Esophagus (tissue), 2 donors: ENCODE measurements at regions not wholly inside any gene's neighbourhood (a gene's known extent, or its start where the extent isn't known, plus 50 kb on each side); places are given as distances from the start of the nearest gene placed in this dataset.

Experiments used
- H3K27ac ChIP-seq, 2 donors: one replicate each; pipeline ENCODE4 v1.5.1; 2013; ENCODE audit warnings: low read depth in 2 of 2, mild to moderate bottlenecking in 2 of 2, inconsistent platforms in 1 of 2, low read length in 1 of 2, moderate library complexity in 1 of 2
- H3K27me3 ChIP-seq, 2 donors: one replicate each; pipeline ENCODE4 v1.6.1; 2013; ENCODE audit warnings: low read length in 2 of 2, control low read depth in 1 of 2, mild to moderate bottlenecking in 1 of 2; ENCODE audit not compliant: insufficient read depth in 2 of 2, control insufficient read depth in 1 of 2
- H3K36me3 ChIP-seq, 2 donors: one replicate each; pipeline ENCODE4 v1.6.1; 2013; ENCODE audit warnings: low read length in 1 of 2; ENCODE audit not compliant: control insufficient read depth in 2 of 2, insufficient read depth in 2 of 2
- H3K4me1 ChIP-seq, 2 donors: one replicate each; pipeline ENCODE4 v1.6.1; 2013; ENCODE audit warnings: low read length in 1 of 2; ENCODE audit not compliant: control insufficient read depth in 2 of 2, insufficient read depth in 2 of 2
- H3K4me3 ChIP-seq, 2 donors: one replicate each; pipeline ENCODE4 v1.5.1; 2013; ENCODE audit warnings: low read length in 2 of 2, mild to moderate bottlenecking in 2 of 2, low read depth in 1 of 2, moderate library complexity in 1 of 2
- H3K9me3 ChIP-seq, 2 donors: one replicate each; pipeline ENCODE4 v1.6.1; 2013; ENCODE audit warnings: mild to moderate bottlenecking in 2 of 2, low read depth in 1 of 2, low read length in 1 of 2, moderate library complexity in 1 of 2; ENCODE audit not compliant: control insufficient read depth in 2 of 2, insufficient read depth in 1 of 2
- WGBS, 2 donors: extraction: QIAGEN DNeasy Blood & Tissue Kit; methylation state at CpG; one replicate each; pipeline ENCODE4 v1.1.7; 2013; 5-methylcytosine and 5-hydroxymethylcytosine counted together
- donor health status: healthy with polysubstance abuse.
- donor health status: Bipolar disorder and iron deficiency.

DNA sequence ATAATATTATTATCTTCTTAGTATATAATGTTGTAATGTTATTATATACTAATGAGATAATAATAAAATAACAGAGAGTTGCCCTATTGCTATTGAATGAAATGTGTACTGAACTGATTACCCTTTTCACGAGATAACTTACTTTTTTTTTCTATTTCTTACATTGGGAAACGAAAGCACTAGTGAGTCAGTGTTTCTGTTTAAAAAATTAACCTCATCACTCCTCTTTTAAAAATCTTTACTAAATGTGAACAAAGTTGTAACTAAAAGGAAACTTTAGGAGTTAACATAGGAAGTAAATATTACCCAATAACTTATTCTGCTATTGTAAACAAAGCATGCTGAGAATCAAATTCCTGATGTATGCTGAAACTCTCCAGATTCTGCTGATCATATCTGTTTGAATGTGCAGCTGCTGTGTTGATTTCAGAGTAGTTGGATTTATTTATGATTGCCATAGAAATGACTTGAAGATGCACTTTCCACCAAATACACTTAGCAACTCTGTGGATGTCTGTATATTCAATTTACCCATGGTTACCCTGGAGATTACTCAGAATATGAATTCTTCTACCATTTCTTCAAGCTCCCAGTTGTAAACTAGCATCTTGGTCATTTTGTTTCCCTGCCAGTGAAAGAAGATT lies 523.4 kb downstream of the TENT5A start:
- Histone ChIP-seq H3K36me3 (no peaks in the 10 kb centered on the region), H3K4me3 (no peak overlapping the region), H3K27ac (no peak overlapping the region), H3K27me3 (no peaks in the 10 kb centered on the region), H3K4me1 (no peaks in the 10 kb centered on the region), H3K9me3 (no peaks in the 10 kb centered on the region)
- 24% methylated on average over 2 of the region's 2 CpGs for WGBS, 2 donors

DNA sequence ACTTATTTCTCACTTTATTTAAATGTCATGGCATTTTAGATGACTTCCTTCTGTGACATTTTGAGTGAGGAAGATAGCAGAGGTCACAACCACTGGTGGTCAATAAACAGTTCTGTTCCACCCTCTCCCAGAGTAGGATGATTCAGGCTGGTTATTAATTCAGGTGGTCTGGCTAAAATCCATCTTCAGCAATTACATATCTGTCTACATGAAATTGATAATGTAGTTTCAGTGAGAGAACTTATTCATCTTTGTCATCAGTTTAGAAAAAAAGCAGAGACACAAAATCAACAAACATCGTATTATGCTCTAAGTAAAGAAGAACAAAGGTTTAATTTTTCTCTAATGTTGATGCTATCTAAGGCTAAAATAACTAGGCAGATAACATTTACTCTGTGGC lies 525.5 kb downstream of the TENT5A start:
- WGBS, 2 donors = 62 to 71% methylated on average over 1 of the region's 1 CpG
- Histone ChIP-seq H3K4me3 (no peak overlapping the region), H3K36me3 (no peaks in the 10 kb centered on the region), H3K27me3 (no peaks in the 10 kb centered on the region), H3K4me1 (no peaks in the 10 kb centered on the region), H3K27ac (no peak overlapping the region), H3K9me3 (no peaks in the 10 kb centered on the region)

DNA sequence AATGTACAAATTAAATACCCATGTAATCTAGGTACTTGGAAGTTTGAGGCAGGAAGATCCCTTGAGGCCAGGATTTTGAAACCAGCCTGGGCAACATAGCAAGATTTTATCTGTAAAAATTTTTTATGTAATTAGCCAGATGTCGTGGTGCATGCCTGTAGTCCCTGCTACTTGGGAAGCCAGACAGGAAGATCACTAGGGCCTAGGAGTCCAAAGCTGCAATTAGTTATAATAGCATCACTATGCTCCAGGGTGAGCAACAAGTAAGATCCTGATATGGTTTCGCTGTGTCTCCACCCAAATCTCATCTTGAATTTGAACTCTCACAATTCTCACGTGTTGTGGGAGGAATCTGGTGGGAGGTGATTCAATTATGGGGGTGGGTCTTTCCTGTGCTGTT lies 535.8 kb downstream of the TENT5A start:
- 72 to 73% methylated on average over 3 of the region's 3 CpGs for WGBS, 2 donors
- Histone ChIP-seq H3K9me3 (peaks cover 0 to 13% of the 10 kb centered on the region in 2 donors), H3K36me3 (no peaks in the 10 kb centered on the region), H3K4me3 (no peak overlapping the region), H3K27me3 (no peaks in the 10 kb centered on the region), H3K4me1 (no peaks in the 10 kb centered on the region), H3K27ac (no peak overlapping the region)

DNA sequence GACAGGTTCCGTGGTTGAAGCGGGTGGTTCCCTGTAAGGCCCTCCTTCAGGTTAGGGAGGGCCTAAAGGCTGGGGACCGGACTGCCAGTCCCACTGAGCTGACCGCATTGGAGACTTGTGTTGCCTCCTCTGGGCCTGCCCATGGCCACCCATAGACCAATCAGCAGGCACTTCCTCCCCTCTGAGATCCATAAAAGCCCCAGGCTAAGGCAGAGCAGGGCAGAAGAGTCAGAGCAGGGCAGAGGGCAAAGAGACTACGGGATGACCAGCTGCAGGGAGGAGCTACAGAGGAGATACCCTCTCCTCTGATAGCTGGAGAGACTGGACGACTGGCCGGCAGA lies 537.4 kb downstream of the TENT5A start:
- Histone ChIP-seq H3K27me3 (no peaks in the 10 kb centered on the region), H3K4me1 (no peaks in the 10 kb centered on the region), H3K4me3 (no peak overlapping the region), H3K27ac (no peak overlapping the region), H3K36me3 (no peaks in the 10 kb centered on the region), H3K9me3 (peaks cover 0 to 13% of the 10 kb centered on the region in 2 donors)
- 86 to 89% methylated on average over 7 of the region's 7 CpGs for WGBS, 2 donors

DNA sequence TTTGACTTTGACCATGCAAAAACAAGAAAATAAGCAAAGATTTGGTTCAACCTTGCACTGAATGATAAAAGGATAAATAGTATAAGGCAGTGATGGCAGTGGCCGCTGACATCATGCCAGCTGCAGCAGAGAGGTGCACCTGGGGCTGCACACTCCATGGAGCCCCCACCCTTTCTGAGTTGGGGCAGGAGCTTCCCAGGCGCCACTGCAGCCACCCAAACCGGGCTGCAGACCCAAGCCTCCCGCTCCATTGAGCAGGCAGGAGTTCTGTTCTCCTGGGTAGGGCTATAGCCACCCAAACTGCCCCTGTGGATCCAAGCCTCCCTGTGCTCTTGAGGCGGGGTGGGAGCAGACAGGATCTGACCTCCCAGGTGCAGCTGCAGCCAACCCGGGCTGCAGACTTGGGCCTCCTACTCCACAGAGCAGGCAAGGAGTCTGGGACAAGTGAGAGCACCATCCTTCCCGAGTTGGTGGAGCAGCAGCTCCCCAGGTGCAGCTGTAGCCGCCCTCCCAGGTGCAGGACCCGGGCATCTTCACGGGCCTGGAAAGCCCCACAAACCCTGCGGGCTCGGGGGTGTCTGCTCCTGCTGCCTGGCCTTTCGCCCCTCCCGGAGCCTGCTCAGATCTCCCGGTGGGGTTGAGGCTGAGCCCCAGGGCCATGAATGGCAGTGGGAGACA lies 537.9 kb downstream of the TENT5A start:
- peaks cover 0 to 13% of the 10 kb centered on the region in 2 donors for H3K9me3 ChIP-seq
- H3K27me3 ChIP-seq = no peaks in the 10 kb centered on the region
- no peaks in the 10 kb centered on the region for H3K4me1 ChIP-seq
- no peaks in the 10 kb centered on the region for H3K36me3 ChIP-seq
- H3K27ac ChIP-seq = no peak overlapping the region
- WGBS, 2 donors = 84 to 85% methylated on average over 12 to 15 of the region's 15 CpGs
- no peak overlapping the region for H3K4me3 ChIP-seq

DNA sequence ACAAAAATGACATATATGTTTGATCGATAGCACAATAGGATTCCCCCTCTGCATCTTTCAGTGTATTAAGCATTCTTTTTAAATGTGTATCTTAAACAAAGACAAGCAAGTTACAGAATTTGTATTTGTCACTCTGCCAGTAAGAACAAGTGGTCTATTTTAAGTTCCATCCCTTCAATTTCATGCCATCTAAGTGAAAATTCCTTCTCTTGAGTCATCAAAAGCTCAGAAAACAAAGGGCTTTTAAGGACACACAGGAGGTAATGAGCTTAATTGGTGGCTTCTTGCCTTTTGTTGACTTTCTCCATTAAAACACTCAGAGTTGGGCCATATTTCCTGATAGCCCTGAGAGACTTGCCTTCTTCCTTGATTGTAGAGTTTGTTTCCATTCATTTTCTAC lies 547.8 kb downstream of the TENT5A start:
- Histone ChIP-seq H3K27ac (no peak overlapping the region), H3K4me1 (no peaks in the 10 kb centered on the region), H3K36me3 (no peaks in the 10 kb centered on the region), H3K4me3 (no peak overlapping the region), H3K9me3 (no peaks in the 10 kb centered on the region), H3K27me3 (no peaks in the 10 kb centered on the region)
- WGBS, 2 donors = 75 to 81% methylated on average over 1 of the region's 1 CpG

DNA sequence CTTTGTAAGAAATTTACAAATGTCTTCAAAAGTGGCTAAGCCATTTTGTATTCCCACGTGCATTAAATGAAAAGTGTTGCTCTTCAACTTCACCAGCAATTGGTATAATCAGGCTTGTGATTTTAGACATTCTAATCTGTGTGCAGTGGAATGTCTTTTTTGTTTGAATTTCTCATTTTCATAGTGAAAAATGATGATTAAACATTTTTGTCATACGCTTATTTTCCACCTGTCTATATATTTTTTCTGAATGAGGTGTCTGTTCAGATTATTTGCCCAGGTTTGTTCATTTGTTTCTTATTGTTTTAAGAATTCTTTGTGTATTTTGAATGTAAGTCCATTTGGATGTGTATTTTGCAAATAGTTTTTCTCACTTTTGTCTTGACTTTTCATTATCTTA lies 558.1 kb downstream of the TENT5A start:
- Histone ChIP-seq H3K27ac (no peak overlapping the region), H3K27me3 (no peaks in the 10 kb centered on the region), H3K4me1 (no peaks in the 10 kb centered on the region), H3K36me3 (no peaks in the 10 kb centered on the region), H3K9me3 (no peaks in the 10 kb centered on the region), H3K4me3 (no peak overlapping the region)
- 48 to 61% methylated on average over 2 of the region's 2 CpGs for WGBS, 2 donors

DNA sequence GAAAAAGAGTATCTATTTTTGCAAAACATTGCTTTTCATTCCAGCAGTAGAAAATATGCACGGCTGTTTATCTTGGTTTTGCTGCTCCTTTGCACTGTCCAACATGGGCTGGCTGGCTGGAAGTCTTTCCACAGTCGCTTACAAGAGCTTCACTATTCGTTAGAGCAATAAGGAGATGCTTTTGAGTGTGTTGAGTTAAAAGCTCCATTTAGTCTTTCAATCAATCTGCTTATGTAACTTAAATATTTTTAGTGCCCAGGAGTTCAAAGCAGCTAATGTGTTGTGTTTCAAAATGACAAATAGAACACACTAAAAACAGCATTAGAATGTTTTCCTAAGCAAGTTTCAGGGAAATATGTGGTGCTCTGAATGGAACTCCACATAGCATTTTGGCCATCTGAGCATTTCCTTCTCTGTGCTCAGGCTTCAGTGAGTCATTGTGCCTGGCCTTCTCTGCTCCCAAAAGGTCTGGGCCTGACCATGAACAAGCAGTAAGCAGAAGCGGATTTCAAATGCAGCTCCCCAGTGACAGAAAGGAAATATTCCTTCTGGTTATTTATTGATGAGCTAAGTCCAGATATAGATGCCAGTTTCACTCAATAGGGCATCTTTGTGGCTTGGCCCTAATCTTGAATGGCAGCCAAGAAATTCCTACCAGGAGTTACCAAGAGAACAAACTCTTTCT lies 580.3 kb downstream of the TENT5A start:
- Histone ChIP-seq H3K4me3 (no peak overlapping the region), H3K4me1 (no peaks in the 10 kb centered on the region), H3K27ac (no peak overlapping the region), H3K27me3 (no peaks in the 10 kb centered on the region), H3K36me3 (no peaks in the 10 kb centered on the region), H3K9me3 (no peaks in the 10 kb centered on the region)
- 51 to 57% methylated on average over 4 of the region's 4 CpGs for WGBS, 2 donors

DNA sequence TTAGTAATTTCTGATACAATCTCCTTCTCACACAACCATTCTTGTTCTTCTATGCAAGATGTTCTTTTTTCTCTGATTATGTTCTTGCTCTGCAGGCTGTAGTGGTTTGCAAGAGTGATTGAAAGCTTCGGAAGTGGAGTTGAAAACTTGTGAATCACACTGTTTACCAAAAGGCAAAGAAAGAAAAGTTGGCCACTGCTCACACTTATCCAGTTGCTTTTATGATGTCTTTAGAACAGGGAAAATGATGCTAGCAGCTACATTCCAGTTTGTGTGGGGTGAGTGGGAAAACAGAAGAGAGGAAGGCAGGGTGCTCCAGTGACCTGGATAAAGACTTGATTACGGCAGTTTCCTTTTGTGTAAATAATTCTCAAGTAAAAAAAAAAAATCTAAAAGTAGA lies 583.3 kb downstream of the TENT5A start:
- WGBS, 2 donors = 31 to 37% methylated on average over 2 of the region's 2 CpGs
- Histone ChIP-seq H3K36me3 (no peaks in the 10 kb centered on the region), H3K4me1 (no peaks in the 10 kb centered on the region), H3K27ac (no peak overlapping the region), H3K9me3 (no peaks in the 10 kb centered on the region), H3K27me3 (no peaks in the 10 kb centered on the region), H3K4me3 (no peak overlapping the region)

DNA sequence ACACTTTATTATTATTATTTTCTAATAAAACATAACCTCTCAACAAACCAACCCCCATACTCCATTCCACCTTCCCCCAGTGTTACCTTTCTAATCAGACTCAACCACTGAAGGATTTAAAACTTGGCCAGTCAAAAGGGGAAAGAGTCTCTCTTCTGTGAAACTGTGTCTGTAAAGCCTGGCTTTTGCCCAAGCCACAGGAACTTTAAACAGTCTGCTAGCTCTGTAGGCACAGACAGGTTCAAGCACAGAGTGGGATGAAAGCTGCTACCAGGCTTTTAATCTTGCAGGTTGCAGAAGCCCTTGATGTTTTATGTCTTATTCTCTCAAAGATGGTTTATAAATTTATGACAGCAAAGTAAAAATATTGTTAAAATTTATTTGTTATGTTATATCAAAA lies 585.7 kb downstream of the TENT5A start:
- H3K27ac ChIP-seq = no peak overlapping the region
- H3K9me3 ChIP-seq = no peaks in the 10 kb centered on the region
- H3K4me3 ChIP-seq = no peak overlapping the region
- no peaks in the 10 kb centered on the region for H3K27me3 ChIP-seq
- H3K36me3 ChIP-seq = no peaks in the 10 kb centered on the region
- H3K4me1 ChIP-seq = no peaks in the 10 kb centered on the region
